A549 (cell line): ENCODE measurements at regions not wholly inside any gene's neighbourhood (a gene's known extent, or its start where the extent isn't known, plus 50 kb on each side); places are given as distances from the start of the nearest gene placed in this dataset.

Experiments used
- CBX2 ChIP-seq: fragments of 200-600 bp; sonication (generic); IDR thresholded peaks from 2 replicates; pipeline ENCODE4 v1.6.1; 2016; ENCODE audit warnings: low read depth, mild to moderate bottlenecking, borderline replicate concordance
- CHD2 ChIP-seq: fragments of 150-350 bp; IDR thresholded peaks from 2 replicates; pipeline ENCODE4 v1.6.1; 2014; ENCODE audit warnings: low read length; ENCODE audit not compliant: partially characterized antibody
- CHD4 ChIP-seq: fragments of 200-600 bp; sonication (generic); IDR thresholded peaks from 2 replicates; pipeline ENCODE4 v1.6.1; 2016; ENCODE audit warnings: antibody characterized with exemption, mild to moderate bottlenecking, borderline replicate concordance
- CTCF ChIP-seq: fragments of >200 bp; sonication (Bioruptor Twin); formaldehyde crosslinking; IDR thresholded peaks from 3 replicates; pipeline ENCODE4 v1.5.1; 2016
- GATA3 ChIP-seq: IDR thresholded peaks from 2 replicates; pipeline ENCODE4 v1.6.1; 2012; ENCODE audit warnings: borderline replicate concordance
- JUNB ChIP-seq: fragments of >200 bp; sonication (Bioruptor Twin); formaldehyde crosslinking; IDR thresholded peaks from 2 replicates; pipeline ENCODE4 v1.6.1; 2016
- MAFK ChIP-seq: fragments of 450-650 bp; IDR thresholded peaks from 2 replicates; pipeline ENCODE4 v1.6.1; 2014; ENCODE audit not compliant: partially characterized antibody
- POLR2A ChIP-seq: IDR thresholded peaks from 2 replicates; pipeline ENCODE4 v1.6.1; 2012; ENCODE audit warnings: mild to moderate bottlenecking, low read length
- RAD21 ChIP-seq, 2 experiments: fragments of >200 bp in 1 of 2; sonication (Bioruptor Twin) in 1 of 2; formaldehyde crosslinking in 1 of 2; IDR thresholded peaks in 1 of 2; conservative IDR thresholded peaks in 1 of 2; 2 replicates in 1 of 2; 3 replicates in 1 of 2; pipeline ENCODE4 v1.6.1; 2012 to 2018; ENCODE audit warnings: inconsistent platforms in 1 of 2
- REST ChIP-seq: fragments of 200-600 bp; sonication (generic); IDR thresholded peaks from 2 replicates; pipeline ENCODE4 v1.6.1; 2016; ENCODE audit warnings: antibody characterized with exemption, mild to moderate bottlenecking, moderate library complexity
- RNF2 ChIP-seq: fragments of 200-600 bp; sonication (generic); IDR thresholded peaks from 2 replicates; pipeline ENCODE4 v1.6.1; 2016; ENCODE audit warnings: low read depth, mild to moderate bottlenecking, antibody characterized with exemption, moderate library complexity, borderline replicate concordance

GRCh38 chr4:179989975-179990374, 2253.2 kb upstream of the TENM3 start:
- no peak for TF ChIP-seq CTCF
- no peak for TF ChIP-seq JUNB
- TF ChIP-seq REST = no peak
- no peak for TF ChIP-seq CHD4
- no peak for TF ChIP-seq CBX2
- no peak for TF ChIP-seq POLR2A
- no peak for TF ChIP-seq RNF2
- TF ChIP-seq RAD21 (conservative IDR thresholded peaks at IDR 0.05 in 1 of 2, IDR thresholded peaks at IDR 0.05 in 1 of 2) = no peak
- TF ChIP-seq CHD2 = no peak
- TF ChIP-seq GATA3 = no peak
- TF ChIP-seq MAFK = no peak
